ENCODE measurements at regions not wholly inside any gene's neighbourhood (a gene's known extent, or its start where the extent isn't known, plus 50 kb on each side); places are given as distances from the start of the nearest gene placed in this dataset.

DNA sequence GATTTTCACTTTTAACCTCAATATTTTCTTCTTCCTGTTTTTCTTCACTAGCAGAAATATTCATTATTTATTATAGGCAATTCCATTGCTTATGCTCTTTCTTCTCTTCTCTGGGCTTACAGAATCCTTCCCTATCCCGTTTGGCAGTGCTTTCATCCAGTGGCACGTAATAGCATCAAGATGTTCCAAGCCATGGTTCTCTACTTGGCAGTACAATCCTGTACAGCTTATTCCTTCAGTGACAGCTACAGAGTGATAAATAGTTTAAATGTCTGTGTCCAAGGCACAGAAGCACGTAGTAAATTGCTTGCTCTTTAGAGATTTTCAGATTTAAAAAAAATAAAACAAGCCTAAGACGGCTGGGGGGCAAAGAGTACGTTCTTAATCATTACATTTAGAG is 1964.3 kb downstream of the SUCLG1 start:
- TF ChIP-seq, protein P1, sequence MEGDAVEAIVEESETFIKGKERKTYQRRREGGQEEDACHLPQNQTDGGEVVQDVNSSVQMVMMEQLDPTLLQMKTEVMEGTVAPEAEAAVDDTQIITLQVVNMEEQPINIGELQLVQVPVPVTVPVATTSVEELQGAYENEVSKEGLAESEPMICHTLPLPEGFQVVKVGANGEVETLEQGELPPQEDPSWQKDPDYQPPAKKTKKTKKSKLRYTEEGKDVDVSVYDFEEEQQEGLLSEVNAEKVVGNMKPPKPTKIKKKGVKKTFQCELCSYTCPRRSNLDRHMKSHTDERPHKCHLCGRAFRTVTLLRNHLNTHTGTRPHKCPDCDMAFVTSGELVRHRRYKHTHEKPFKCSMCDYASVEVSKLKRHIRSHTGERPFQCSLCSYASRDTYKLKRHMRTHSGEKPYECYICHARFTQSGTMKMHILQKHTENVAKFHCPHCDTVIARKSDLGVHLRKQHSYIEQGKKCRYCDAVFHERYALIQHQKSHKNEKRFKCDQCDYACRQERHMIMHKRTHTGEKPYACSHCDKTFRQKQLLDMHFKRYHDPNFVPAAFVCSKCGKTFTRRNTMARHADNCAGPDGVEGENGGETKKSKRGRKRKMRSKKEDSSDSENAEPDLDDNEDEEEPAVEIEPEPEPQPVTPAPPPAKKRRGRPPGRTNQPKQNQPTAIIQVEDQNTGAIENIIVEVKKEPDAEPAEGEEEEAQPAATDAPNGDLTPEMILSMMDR (IDR thresholded peaks at IDR 0.05), result no peak
- no peak for TF ChIP-seq POLR2A (IDR thresholded peaks at IDR 0.05)

All from heart left ventricle (tissue), 13 donors.